ENCODE measurements at regions not wholly inside any gene's neighbourhood (a gene's known extent, or its start where the extent isn't known, plus 50 kb on each side); places are given as distances from the start of the nearest gene placed in this dataset.

DNA sequence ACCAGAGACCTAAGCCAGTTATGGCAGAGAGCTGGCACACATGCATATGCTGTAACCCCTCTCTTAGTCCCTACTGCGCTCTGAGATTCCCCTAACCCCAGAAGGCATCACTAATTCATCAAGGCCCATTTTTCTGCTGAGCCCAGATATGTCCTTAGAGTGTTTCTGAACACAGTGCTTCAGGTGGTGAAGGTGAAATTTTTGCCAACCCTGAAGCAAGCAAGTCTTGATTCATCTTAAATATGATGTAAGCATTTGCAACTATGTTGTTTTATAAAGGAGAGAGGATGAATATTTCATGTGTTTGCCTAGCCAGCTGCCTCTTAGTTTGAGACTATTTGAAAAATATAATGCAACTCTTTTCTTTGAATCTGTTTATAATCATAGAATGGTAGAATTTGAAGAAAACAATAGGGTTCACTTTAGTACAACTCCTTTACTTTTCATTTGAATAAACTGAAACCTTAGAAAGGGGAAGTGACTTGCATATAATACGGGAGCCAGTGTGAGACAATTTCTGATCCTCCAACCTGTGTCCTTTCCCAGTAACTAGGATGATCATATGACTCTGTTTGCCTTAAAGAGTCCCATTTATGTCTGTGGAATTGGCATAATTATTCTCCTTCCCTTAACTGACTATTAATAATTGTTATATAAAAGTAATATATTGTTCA lies 194.3 kb upstream of the MTNR1B start:
- H3K4me1 ChIP-seq, result peaks cover 15% of the 10 kb centered on the region
- no peak overlapping the region for H2AFZ ChIP-seq (replicated peaks)
- DNase-seq (ENCODE audit: low spot score), result no peak
- H3K4me3 ChIP-seq, result no peak overlapping the region
- no peaks in the 10 kb centered on the region for H3K36me3 ChIP-seq
- H4K20me1 ChIP-seq (ENCODE audit: low read depth), result no peaks in the 10 kb centered on the region
- Mint-ChIP-seq H3K27ac (no peak overlapping the region), H3K36me3 (peaks cover 3% of the 10 kb centered on the region), H3K4me1 (peaks cover 16% of the 10 kb centered on the region), H3K4me3 (no peak overlapping the region), H3K27me3 (ENCODE audit: insufficient read depth, low read depth) (no peaks in the 10 kb centered on the region), H3K9me3 (no peaks in the 10 kb centered on the region)
- no peak overlapping the region for H3K4me2 ChIP-seq
- H3K79me2 ChIP-seq (ENCODE audit: low read depth), result no peaks in the 10 kb centered on the region
- H3K9ac ChIP-seq, result no peak overlapping the region
- no peaks in the 10 kb centered on the region for H3F3A ChIP-seq (ENCODE audit: low read depth)
- TF ChIP-seq, protein P1, sequence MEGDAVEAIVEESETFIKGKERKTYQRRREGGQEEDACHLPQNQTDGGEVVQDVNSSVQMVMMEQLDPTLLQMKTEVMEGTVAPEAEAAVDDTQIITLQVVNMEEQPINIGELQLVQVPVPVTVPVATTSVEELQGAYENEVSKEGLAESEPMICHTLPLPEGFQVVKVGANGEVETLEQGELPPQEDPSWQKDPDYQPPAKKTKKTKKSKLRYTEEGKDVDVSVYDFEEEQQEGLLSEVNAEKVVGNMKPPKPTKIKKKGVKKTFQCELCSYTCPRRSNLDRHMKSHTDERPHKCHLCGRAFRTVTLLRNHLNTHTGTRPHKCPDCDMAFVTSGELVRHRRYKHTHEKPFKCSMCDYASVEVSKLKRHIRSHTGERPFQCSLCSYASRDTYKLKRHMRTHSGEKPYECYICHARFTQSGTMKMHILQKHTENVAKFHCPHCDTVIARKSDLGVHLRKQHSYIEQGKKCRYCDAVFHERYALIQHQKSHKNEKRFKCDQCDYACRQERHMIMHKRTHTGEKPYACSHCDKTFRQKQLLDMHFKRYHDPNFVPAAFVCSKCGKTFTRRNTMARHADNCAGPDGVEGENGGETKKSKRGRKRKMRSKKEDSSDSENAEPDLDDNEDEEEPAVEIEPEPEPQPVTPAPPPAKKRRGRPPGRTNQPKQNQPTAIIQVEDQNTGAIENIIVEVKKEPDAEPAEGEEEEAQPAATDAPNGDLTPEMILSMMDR (IDR thresholded peaks at IDR 0.05), result no peak
- TF ChIP-seq EZH2 (IDR thresholded peaks at IDR 0.05) (no peak), EZH2phosphoT487 (IDR thresholded peaks at IDR 0.05) (no peak)
- H3K9me3 ChIP-seq (ENCODE audit: low read depth), result no peaks in the 10 kb centered on the region
- no peaks in the 10 kb centered on the region for H3K27me3 ChIP-seq
- H3K27ac ChIP-seq, result no peak overlapping the region

DNA sequence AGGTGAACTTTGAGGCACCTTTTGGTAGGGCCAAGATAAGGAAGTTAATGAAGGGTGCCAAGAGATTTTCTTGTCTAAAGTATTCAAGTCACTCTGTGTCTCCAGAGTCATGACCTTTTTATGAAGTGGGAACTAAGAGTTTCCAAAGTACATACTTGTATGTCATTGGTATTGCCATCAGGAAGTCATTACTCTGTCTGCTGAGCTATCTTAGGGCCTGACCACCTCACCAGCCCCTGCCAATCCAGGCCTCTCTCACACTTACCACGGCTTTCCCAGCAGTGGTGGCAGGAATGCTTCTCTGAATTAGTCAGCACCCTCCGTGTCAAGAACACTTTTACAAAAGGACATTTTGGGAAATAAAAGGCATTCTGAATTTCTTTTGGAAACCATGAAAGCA lies 192.8 kb upstream of the MTNR1B start:
- Histone ChIP-seq H3K4me2 (no peak overlapping the region), H3K4me3 (no peak overlapping the region), H3K27me3 (no peaks in the 10 kb centered on the region), H3K27ac (no peak overlapping the region), H3K36me3 (no peaks in the 10 kb centered on the region), H3F3A (ENCODE audit: low read depth) (no peaks in the 10 kb centered on the region), H3K4me1 (peaks cover 15% of the 10 kb centered on the region), H3K9ac (no peak overlapping the region), H3K79me2 (ENCODE audit: low read depth) (no peaks in the 10 kb centered on the region), H3K9me3 (ENCODE audit: low read depth) (no peaks in the 10 kb centered on the region), H2AFZ (replicated peaks) (no peak overlapping the region), H4K20me1 (ENCODE audit: low read depth) (no peaks in the 10 kb centered on the region)
- DNase-seq (ENCODE audit: low spot score), result no peak
- Mint-ChIP-seq H3K27me3 (ENCODE audit: insufficient read depth, low read depth) (no peaks in the 10 kb centered on the region), H3K27ac (no peak overlapping the region), H3K36me3 (peaks cover 3% of the 10 kb centered on the region), H3K9me3 (no peaks in the 10 kb centered on the region), H3K4me3 (no peak overlapping the region), H3K4me1 (peaks cover 14% of the 10 kb centered on the region)
- TF ChIP-seq, protein P1 (IDR thresholded peaks at IDR 0.05), result no peak
- TF ChIP-seq EZH2phosphoT487 (IDR thresholded peaks at IDR 0.05) (no peak), EZH2 (IDR thresholded peaks at IDR 0.05) (no peak)

DNA sequence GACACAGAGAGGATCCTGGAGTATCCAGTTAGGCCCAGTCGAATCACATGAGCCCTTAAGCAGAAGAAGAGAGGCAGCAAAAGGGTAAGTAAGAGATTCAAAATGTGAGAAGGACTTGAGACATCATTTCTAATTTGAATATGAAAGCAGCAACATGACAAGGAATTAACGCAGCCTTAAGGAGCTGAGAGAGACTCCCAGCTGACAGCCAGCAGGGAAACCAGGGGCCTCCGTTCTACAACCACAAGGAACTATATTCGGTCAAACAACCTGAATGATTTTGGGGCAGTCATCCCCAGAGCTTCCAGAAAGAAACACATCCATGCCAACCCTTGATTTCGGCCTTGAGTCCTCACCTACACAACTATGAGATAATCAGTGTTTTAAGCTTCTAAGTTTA lies 189.7 kb upstream of the MTNR1B start:
- H3K27ac Mint-ChIP-seq, result no peak overlapping the region

More for the DNA sequence above, 189.7 kb upstream of the MTNR1B start:
- TF ChIP-seq, protein P1 (IDR thresholded peaks at IDR 0.05), result no peak
- TF ChIP-seq EZH2 (IDR thresholded peaks at IDR 0.05), result no peak
- no peak for TF ChIP-seq EZH2phosphoT487 (IDR thresholded peaks at IDR 0.05)
- H3K4me3 Mint-ChIP-seq, result no peak overlapping the region
- Histone ChIP-seq H3K36me3 (no peaks in the 10 kb centered on the region), H3K9ac (no peak overlapping the region), H2AFZ (replicated peaks) (no peak overlapping the region), H4K20me1 (ENCODE audit: low read depth) (no peaks in the 10 kb centered on the region), H3K4me1 (peaks cover 24% of the 10 kb centered on the region), H3K27ac (no peak overlapping the region), H3K4me3 (no peak overlapping the region), H3K9me3 (ENCODE audit: low read depth) (no peaks in the 10 kb centered on the region), H3K4me2 (no peak overlapping the region), H3F3A (ENCODE audit: low read depth) (peaks cover 4% of the 10 kb centered on the region), H3K27me3 (no peaks in the 10 kb centered on the region), H3K79me2 (ENCODE audit: low read depth) (no peaks in the 10 kb centered on the region)
- H3K36me3 Mint-ChIP-seq, result peaks cover 5% of the 10 kb centered on the region
- DNase-seq (ENCODE audit: low spot score), result no peak
- H3K4me1 Mint-ChIP-seq, result peaks cover 14% of the 10 kb centered on the region
- no peaks in the 10 kb centered on the region for H3K27me3 Mint-ChIP-seq (ENCODE audit: insufficient read depth, low read depth)
- no peaks in the 10 kb centered on the region for H3K9me3 Mint-ChIP-seq
